GM21825 (cell line): ENCODE measurements at regions not wholly inside any gene's neighbourhood (a gene's known extent, or its start where the extent isn't known, plus 50 kb on each side); places are given as distances from the start of the nearest gene placed in this dataset.

Experiments used
- ATAC-seq: cut with Tn5 transposase; IDR thresholded peaks from one replicate; pipeline ENCODE4 v1.9.1; 2021; ENCODE audit warnings: mild to moderate bottlenecking, moderate library complexity; ENCODE audit not compliant: unreplicated experiment

DNA sequence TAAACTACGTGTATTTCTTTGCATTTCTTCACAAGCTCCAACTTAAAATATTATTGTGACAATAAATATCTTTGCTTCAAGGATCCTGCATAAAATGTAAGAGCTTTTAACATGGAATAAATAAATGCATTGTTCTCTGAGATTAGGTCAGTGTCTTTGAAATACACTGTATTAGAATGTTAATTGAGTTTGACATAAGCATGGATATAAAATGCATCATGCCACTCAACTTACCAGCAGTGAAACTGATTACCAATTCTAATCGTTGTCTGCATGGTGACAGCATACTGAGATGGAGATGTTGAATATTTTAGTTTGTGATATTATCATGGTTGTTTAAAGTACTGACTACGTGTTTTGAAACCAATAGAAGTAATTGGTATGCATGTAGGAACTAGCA lies 555.3 kb upstream of the ZNF608 start:
- ATAC-seq, result no peak

DNA sequence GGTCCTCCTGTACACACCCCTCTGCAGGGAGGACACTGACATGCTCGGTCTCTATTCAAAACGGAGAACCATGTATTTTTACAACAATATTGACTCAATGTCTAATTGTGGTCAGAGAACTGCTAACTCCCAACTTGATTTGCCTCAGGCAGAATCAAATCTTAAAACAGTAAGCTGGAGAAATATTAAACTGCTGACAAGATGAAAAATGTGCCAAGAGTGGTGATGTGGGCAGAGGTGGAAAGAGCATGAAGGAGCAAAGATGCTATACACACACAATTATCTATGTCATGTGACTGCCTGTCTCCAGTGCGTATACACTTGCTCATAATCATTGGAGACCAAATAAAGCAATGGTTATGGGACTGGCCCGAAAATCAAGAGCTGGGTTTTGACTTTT lies 556.1 kb upstream of the ZNF608 start:
- no peak for ATAC-seq

GRCh38 chr5:125306741-125307140 lies 560.3 kb upstream of the ZNF608 start:
- no peak for ATAC-seq

DNA sequence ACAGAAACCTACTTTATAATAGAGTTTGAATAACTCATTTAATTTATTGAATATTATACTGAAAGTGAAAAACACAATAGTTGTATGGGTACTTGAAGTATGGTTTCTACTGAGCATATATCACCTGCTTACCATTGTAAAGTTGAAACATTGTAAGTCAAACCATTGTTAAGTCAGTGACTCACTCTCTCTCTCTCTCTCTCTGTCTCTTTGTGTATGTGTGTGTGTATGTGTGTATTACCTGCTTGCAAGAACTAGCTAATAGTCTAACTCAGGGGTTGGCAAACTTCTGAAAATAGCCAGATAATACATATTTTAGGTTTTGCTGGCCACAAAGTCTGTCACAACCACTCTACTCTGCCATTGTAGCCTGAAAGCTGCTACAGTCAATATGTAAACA lies 564.3 kb upstream of the ZNF608 start:
- ATAC-seq, result no peak

- no peak for ATAC-seq
Measured at GRCh38 chr5:125311743-125312142, 565.3 kb upstream of the ZNF608 start.

- no peak for ATAC-seq
Measured at GRCh38 chr5:125313555-125313954, 567.1 kb upstream of the ZNF608 start.

DNA sequence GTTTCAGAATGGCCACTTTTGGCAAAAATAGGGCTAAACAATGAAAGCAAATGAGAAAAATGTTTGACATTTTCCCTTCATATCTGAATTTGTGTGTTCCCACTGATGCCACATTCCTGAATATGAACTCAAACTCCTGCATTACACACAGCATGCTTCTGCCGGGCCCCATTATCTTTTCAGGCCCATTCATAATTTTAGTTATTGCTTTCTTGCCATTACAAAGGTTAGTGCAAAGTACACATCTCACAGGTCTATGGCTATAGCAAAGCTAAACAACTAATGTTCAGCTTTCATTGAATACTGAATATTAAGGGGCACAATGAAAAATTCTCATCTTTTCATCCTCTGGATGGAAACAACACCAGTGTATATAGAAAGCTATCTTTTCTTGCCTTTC lies 568.9 kb upstream of the ZNF608 start:
- ATAC-seq, result no peak

DNA sequence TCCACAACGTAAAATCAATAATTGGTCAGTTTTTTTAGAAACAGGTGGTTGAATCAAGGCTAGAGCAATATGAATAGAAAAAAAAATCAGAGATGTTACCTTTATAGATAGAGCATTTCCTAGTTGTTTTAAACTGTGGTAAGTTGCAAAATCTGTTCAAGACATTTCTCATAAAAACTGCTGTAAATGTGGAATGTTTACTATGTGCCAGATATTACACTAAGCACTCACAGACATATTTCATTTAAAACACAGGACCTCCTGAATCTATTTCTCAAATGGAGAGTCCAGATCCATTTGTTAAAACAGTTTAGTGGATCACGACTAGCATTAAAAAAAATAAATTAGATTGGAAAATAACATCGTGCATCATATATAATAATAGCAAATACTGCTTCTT lies 570.0 kb upstream of the ZNF608 start:
- ATAC-seq, result no peak

- ATAC-seq, result no peak
Measured at GRCh38 chr5:125316915-125317535, 570.6 kb upstream of the ZNF608 start.

GRCh38 chr5:125317536-125317995 lies 571.1 kb upstream of the ZNF608 start:
- no peak for ATAC-seq

GRCh38 chr5:125321654-125322053 lies 575.2 kb upstream of the ZNF608 start:
- no peak for ATAC-seq

DNA sequence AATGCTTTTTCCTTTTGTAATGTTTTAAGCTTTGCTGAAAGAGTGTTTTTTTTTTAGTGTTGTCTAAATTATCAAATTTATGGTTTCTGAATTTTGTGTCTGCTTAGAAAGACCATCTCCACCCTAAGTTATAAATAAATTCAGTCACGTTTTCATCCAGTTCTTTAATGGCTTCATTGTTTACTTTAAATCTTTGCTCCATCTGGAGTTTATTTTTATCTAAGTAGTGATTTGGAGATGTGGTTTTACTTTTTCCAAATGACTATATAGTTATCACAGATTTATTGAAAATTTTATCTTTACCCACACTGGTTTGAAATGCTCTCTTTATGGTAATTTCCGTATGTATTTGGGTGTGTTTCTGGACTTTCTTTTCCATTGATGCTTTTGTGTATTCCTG lies 577.2 kb upstream of the ZNF608 start:
- ATAC-seq, result no peak

- no peak for ATAC-seq
Measured at GRCh38 chr5:125325488-125326149, 579.2 kb upstream of the ZNF608 start.

GRCh38 chr5:125326150-125326510 lies 579.7 kb upstream of the ZNF608 start:
- no peak for ATAC-seq

- ATAC-seq, result no peak
Measured at GRCh38 chr5:125327676-125328075, 581.2 kb upstream of the ZNF608 start.

DNA sequence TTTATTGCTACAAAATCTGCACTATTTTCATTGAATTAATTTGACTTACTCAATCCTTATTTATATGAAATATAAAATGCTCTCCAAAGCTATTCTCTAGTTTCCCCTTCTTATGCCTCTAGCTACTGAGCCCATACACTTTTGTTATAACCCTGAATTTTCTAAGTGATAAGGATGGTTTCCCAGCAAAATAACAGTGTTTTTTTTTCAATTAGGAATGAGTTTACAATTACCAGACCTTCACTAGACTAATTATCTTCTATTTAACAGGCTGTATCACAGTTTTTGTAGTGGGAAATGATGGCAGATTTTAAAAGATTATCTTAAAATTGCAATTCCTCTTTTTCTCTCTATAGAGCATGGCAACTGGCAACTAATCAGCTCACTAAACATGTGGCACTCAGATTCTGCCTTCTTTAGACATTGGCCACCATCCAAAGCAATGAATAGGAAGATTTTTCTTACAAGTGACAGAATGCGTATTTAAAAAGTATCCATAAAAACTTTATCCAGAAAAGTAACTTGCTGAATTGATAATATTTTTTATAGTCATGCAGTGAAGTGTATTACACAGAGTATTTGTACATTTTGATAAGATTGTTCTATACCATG lies 585.7 kb upstream of the ZNF608 start:
- ATAC-seq, result no peak

- ATAC-seq, result no peak
Measured at GRCh38 chr5:125333416-125333815, 587.0 kb upstream of the ZNF608 start.

GRCh38 chr5:125336401-125336800 lies 590.0 kb upstream of the ZNF608 start:
- no peak for ATAC-seq

DNA sequence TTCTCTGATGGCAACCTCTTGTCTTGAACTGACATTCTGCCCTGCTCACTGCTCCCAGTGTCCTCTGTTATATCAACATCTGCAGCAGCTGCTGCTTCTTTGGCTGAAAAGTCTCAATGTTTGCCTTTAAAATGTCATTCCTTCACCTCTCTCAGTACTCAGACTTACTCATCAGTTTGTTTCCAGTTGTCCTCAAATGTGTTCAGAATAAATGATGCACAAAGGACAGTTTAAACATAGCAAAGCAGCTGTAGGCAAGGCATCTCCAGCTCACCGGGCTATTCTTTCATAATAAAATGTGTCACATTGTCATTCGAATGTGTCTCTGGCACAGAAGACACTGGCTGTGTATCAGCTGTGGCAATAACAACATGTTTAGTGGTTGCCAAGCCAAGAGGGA lies 590.9 kb upstream of the ZNF608 start:
- no peak for ATAC-seq

DNA sequence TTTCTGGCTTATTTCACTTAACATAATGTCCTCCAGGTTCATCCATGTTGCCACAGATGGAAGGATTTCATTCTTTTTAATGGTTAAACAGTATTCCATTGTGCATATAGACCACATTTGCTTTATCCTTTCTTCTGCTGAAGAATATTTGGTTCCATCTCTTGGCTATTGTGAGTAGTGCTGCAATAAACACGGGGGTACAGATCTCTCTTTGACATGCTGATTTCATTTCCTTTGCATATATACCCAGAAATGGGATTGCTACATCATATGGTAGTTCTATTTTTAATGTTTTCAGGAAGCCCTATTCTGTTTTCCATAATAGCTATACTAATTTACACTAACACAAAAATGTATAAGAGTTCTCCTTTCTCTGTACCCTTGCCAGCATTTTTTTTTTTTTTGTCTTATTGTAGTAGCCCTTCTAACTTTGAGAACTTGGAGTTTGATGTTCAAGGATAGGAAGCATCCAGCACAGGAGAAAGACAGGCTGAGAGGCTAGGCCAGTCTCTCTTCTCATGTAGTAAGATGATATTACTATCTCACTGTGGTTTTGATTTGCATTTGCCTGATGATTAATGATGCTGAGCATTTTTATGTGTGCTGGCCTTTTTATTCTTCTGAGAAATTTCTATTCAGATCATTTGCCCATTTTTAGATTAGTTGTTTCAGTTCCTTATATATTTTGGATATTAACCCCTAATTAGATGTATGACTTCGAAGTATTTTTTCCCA lies 592.2 kb upstream of the ZNF608 start:
- ATAC-seq, result no peak

- ATAC-seq, result no peak
Measured at GRCh38 chr5:125341436-125341835, 595.0 kb upstream of the ZNF608 start.

- no peak for ATAC-seq
Measured at GRCh38 chr5:125343015-125343414, 596.6 kb upstream of the ZNF608 start.
